WTC11 (cell line): ENCODE measurements at regions not wholly inside any gene's neighbourhood (a gene's known extent, or its start where the extent isn't known, plus 50 kb on each side); places are given as distances from the start of the nearest gene placed in this dataset.

Experiments used
- ATF6 ChIP-seq: sonication (generic); formaldehyde crosslinking; IDR thresholded peaks from 2 replicates; pipeline ENCODE4 v1.8.1; 2023; ENCODE audit warnings: mild to moderate bottlenecking, missing genetic modification reagents
- E2F1 ChIP-seq: sonication (generic); formaldehyde crosslinking; IDR thresholded peaks from 2 replicates; pipeline ENCODE4 v1.8.0; 2022; ENCODE audit warnings: mild to moderate bottlenecking, missing genetic modification reagents
- ZNF423 ChIP-seq: fragments of 250-450 bp; sonication (Bioruptor Pico); IDR thresholded peaks from 2 replicates; pipeline ENCODE4 v2.1.2; 2022; ENCODE audit warnings: mild to moderate bottlenecking, moderate library complexity

- TF ChIP-seq ATF6 (CRISPR knock-in tag), result no peak
- no peak for TF ChIP-seq ZNF423 (CRISPR knock-in tag)
- TF ChIP-seq E2F1 (CRISPR knock-in tag), result no peak
Measured at GRCh38 chr1:242579528-242580235, 55.2 kb upstream of the PLD5 start (continued).
